ENCODE measurements at regions not wholly inside any gene's neighbourhood (a gene's known extent, or its start where the extent isn't known, plus 50 kb on each side); places are given as distances from the start of the nearest gene placed in this dataset.

- DNase-seq, result no peak
These were observed 1114.9 kb downstream of the C4orf33 start for GRCh38 chr4:130210864-130211263.

GRCh38 chr4:130214268-130214667 lies 1118.3 kb downstream of the C4orf33 start:
- no peak for DNase-seq

GRCh38 chr4:130233377-130234047 lies 1137.6 kb downstream of the C4orf33 start:
- peak; percentile 18 for DNase-seq

GRCh38 chr4:130238121-130238520 lies 1142.2 kb downstream of the C4orf33 start:
- DNase-seq, result no peak

GRCh38 chr4:130249002-130249401 lies 1153.0 kb downstream of the C4orf33 start:
- DNase-seq, result no peak

- DNase-seq, result no peak
These were observed 1161.3 kb downstream of the C4orf33 start for GRCh38 chr4:130257271-130257670.

GRCh38 chr4:130266814-130267213 lies 1170.9 kb downstream of the C4orf33 start:
- no peak for DNase-seq

- no peak for DNase-seq
These were observed 1192.6 kb downstream of the C4orf33 start for GRCh38 chr4:130288576-130288975.

- no peak for DNase-seq
These were observed 1197.7 kb downstream of the C4orf33 start for GRCh38 chr4:130293692-130294091.

- DNase-seq, result no peak
These were observed 1200.5 kb downstream of the C4orf33 start for GRCh38 chr4:130296448-130296847.

- no peak for DNase-seq
These were observed 1210.6 kb downstream of the C4orf33 start for GRCh38 chr4:130306566-130306965.

GRCh38 chr4:130309221-130309620 lies 1213.3 kb downstream of the C4orf33 start:
- DNase-seq, result no peak

- DNase-seq, result no peak
These were observed 1226.5 kb downstream of the C4orf33 start for GRCh38 chr4:130322439-130322838.

GRCh38 chr4:130329036-130329435 lies 1233.1 kb downstream of the C4orf33 start:
- DNase-seq, result no peak

- DNase-seq, result no peak
These were observed 1237.3 kb downstream of the C4orf33 start for GRCh38 chr4:130333241-130333759.

GRCh38 chr4:130335417-130336194 lies 1239.7 kb downstream of the C4orf33 start:
- DNase-seq, result no peak

- DNase-seq, result peak; percentile 7
These were observed 1240.7 kb downstream of the C4orf33 start for GRCh38 chr4:130336585-130337217.

GRCh38 chr4:130338851-130339250 lies 1242.9 kb downstream of the C4orf33 start:
- no peak for DNase-seq

- no peak for DNase-seq
These were observed 1253.8 kb downstream of the C4orf33 start for GRCh38 chr4:130349745-130350144.

- DNase-seq, result no peak
These were observed 1260.9 kb downstream of the C4orf33 start for GRCh38 chr4:130356873-130357272.

GRCh38 chr4:130359542-130359941 lies 1263.6 kb downstream of the C4orf33 start:
- DNase-seq, result no peak

GRCh38 chr4:130361616-130362015 lies 1265.7 kb downstream of the C4orf33 start:
- DNase-seq, result no peak

GRCh38 chr4:130368668-130369067 lies 1272.7 kb downstream of the C4orf33 start:
- no peak for DNase-seq

- DNase-seq, result no peak
These were observed 1297.3 kb downstream of the C4orf33 start for GRCh38 chr4:130393231-130393630.

Measured in activated CD4-positive, alpha-beta T cell treated with anti-CD3 and anti-CD28 coated beads, Interleukin-2, amount 50 U/mL, for 16 hours (primary cell).